C4-2B (cell line): ENCODE measurements at regions not wholly inside any gene's neighbourhood (a gene's known extent, or its start where the extent isn't known, plus 50 kb on each side); places are given as distances from the start of the nearest gene placed in this dataset.

Experiments
- CTCF ChIP-seq: fragments of 450-650 bp; conservative IDR thresholded peaks from 2 replicates; pipeline ENCODE4 v1.5.1; 2017; ENCODE audit warnings: mild to moderate bottlenecking
- ZFX ChIP-seq: fragments of 450-650 bp; IDR thresholded peaks from 2 replicates; pipeline ENCODE4 v1.6.1; 2017

GRCh38 chr3:72628065-72628464, 220.2 kb downstream of the SHQ1 start:
- TF ChIP-seq CTCF (no peak), ZFX (no peak; the same call in 1 of the 2 replicates)
